ENCODE measurements at regions not wholly inside any gene's neighbourhood (a gene's known extent, or its start where the extent isn't known, plus 50 kb on each side); places are given as distances from the start of the nearest gene placed in this dataset.

GRCh38 chrX:69085826-69086225, 79.4 kb downstream of the PJA1 start:
- DNase-seq: no peak
- ATAC-seq: no peak
- intact Hi-C loops (cut with DNase I, micrococcal nuclease): no loop called here

- intact Hi-C loops (cut with DNase I, micrococcal nuclease): no loop called here
- ATAC-seq (no peak), DNase-seq (no peak)
These were observed 80.1 kb downstream of the PJA1 start for GRCh38 chrX:69085151-69085550.

GRCh38 chrX:69083801-69084200, 81.5 kb downstream of the PJA1 start:
- intact Hi-C loops (cut with DNase I, micrococcal nuclease): no loop called here
- ATAC-seq (no peak), DNase-seq (no peak)

- ATAC-seq: no peak
- intact Hi-C loops (cut with DNase I, micrococcal nuclease): no loop called here
- no peak for DNase-seq
These were observed 81.9 kb downstream of the PJA1 start for GRCh38 chrX:69083361-69083760.

GRCh38 chrX:69082753-69083150, 82.5 kb downstream of the PJA1 start:
- intact Hi-C loops (cut with DNase I, micrococcal nuclease): no loop called here
- DNase-seq (no peak), ATAC-seq (no peak)

- ATAC-seq (no peak), DNase-seq (no peak)
- intact Hi-C loops (cut with DNase I, micrococcal nuclease): no loop called here
These were observed 83.0 kb downstream of the PJA1 start for GRCh38 chrX:69082055-69082752.

GRCh38 chrX:69080855-69081465, 84.3 kb downstream of the PJA1 start:
- intact Hi-C loops (cut with DNase I, micrococcal nuclease): no loop called here
- no peak for ATAC-seq
- no peak for DNase-seq

GRCh38 chrX:69079268-69079667, 86.0 kb downstream of the PJA1 start:
- intact Hi-C loops (cut with DNase I, micrococcal nuclease): no loop called here
- ATAC-seq: no peak
- no peak for DNase-seq

- intact Hi-C loops (cut with DNase I, micrococcal nuclease): no loop called here
- ATAC-seq (no peak), DNase-seq (no peak)
These were observed 87.3 kb downstream of the PJA1 start for GRCh38 chrX:69077895-69078455.

- ATAC-seq: no peak
- DNase-seq: no peak
- intact Hi-C loops (cut with DNase I, micrococcal nuclease): no loop called here
These were observed 89.2 kb downstream of the PJA1 start for GRCh38 chrX:69076088-69076487.

GRCh38 chrX:69074726-69075125, 90.5 kb downstream of the PJA1 start:
- intact Hi-C loops (cut with DNase I, micrococcal nuclease): no loop called here
- DNase-seq (peak in 1 of 2 donors; percentile 6), ATAC-seq (no peak)

GRCh38 chrX:69073721-69074120, 91.5 kb downstream of the PJA1 start:
- intact Hi-C loops (cut with DNase I, micrococcal nuclease): no loop called here
- DNase-seq: no peak

GRCh38 chrX:69073241-69073640, 92.0 kb downstream of the PJA1 start:
- ATAC-seq: no peak
- intact Hi-C loops (cut with DNase I, micrococcal nuclease): no loop called here
- DNase-seq: no peak

More at GRCh38 chrX:69073721-69074120, 91.5 kb downstream of the PJA1 start:
- ATAC-seq: no peak

- intact Hi-C loops (cut with DNase I, micrococcal nuclease): no loop called here
- no peak for DNase-seq
- no peak for ATAC-seq
These were observed 92.7 kb downstream of the PJA1 start for GRCh38 chrX:69072486-69073006.

GRCh38 chrX:69070949-69071650, 94.2 kb downstream of the PJA1 start:
- DNase-seq (peak; percentile 24 to 33), ATAC-seq (no peak)
- intact Hi-C loops (cut with DNase I, micrococcal nuclease): no loop called here

- intact Hi-C loops (cut with DNase I, micrococcal nuclease): loop anchor here in 1 of 2 donors (10.0 kb wide), 1 partner anchor 245 kb away; the partner anchor contains the start of gene EFNB1
- ATAC-seq (no peak), DNase-seq (no peak)
These were observed 95.4 kb downstream of the PJA1 start for GRCh38 chrX:69069876-69070275.

GRCh38 chrX:69069086-69069445, 96.2 kb downstream of the PJA1 start:
- ATAC-seq (no peak), DNase-seq (peak in 1 of 2 donors; percentile 8)
- intact Hi-C loops (cut with DNase I, micrococcal nuclease): loop anchor here in 1 of 2 donors (10.0 kb wide), 1 partner anchor 244 kb away; the partner anchor contains the start of gene EFNB1

- intact Hi-C loops (cut with DNase I, micrococcal nuclease): loop anchor here in 1 of 2 donors (10.0 kb wide), 1 partner anchor 244 kb away; the partner anchor contains the start of gene EFNB1
- ATAC-seq (no peak), DNase-seq (peak in 1 of 2 donors; percentile 6)
These were observed 96.8 kb downstream of the PJA1 start for GRCh38 chrX:69068301-69069085.

- no peak for ATAC-seq
- intact Hi-C loops (cut with DNase I, micrococcal nuclease): loop anchor here in 1 of 2 donors (10.0 kb wide), 1 partner anchor 243 kb away; the partner anchor contains the start of gene EFNB1
These were observed 97.4 kb downstream of the PJA1 start for GRCh38 chrX:69067841-69068240.

More at GRCh38 chrX:69067841-69068240, 97.4 kb downstream of the PJA1 start:
- DNase-seq: no peak
